ENCODE measurements at regions not wholly inside any gene's neighbourhood (a gene's known extent, or its start where the extent isn't known, plus 50 kb on each side); places are given as distances from the start of the nearest gene placed in this dataset.

GRCh38 chrX:37956223-37956622 lies 50.1 kb upstream of the SYTL5 start:
- TF ChIP-seq CTCF (IDR thresholded peaks at IDR 0.05; ENCODE audit: borderline replicate concordance) = no peak
- no peaks in the 10 kb centered on the region for H3K9me3 ChIP-seq (replicated peaks)
- intact Hi-C loops (cut with micrococcal nuclease) = no loop called here

More at GRCh38 chrX:37956223-37956622, 50.1 kb upstream of the SYTL5 start:
- no peak overlapping the region for H3K4me3 ChIP-seq
- no peak overlapping the region for H3K27ac ChIP-seq (replicated peaks)
- no peaks in the 10 kb centered on the region for H3K27me3 ChIP-seq (ENCODE audit: low read depth)
- H3K4me1 ChIP-seq = no peaks in the 10 kb centered on the region
- H3K36me3 ChIP-seq = no peaks in the 10 kb centered on the region
- DNase-seq = no peak
